HL-60 (cell line): ENCODE measurements at regions not wholly inside any gene's neighbourhood (a gene's known extent, or its start where the extent isn't known, plus 50 kb on each side); places are given as distances from the start of the nearest gene placed in this dataset.
"Not testable (repeated sequence)": the region's sequence is repeated elsewhere in the genome, so short reads cannot be mapped to it uniquely, and the experiment has no call there.

Experiments used
- DNase-seq, 2 experiments: peaks; one replicate each; pipeline ENCODE4 v3.0.0-alpha.2; 2010 to 2020; ENCODE audit warnings: low read depth in 1 of 2, low spot score in 1 of 2
- H3K27ac ChIP-seq: fragments of 250-450 bp; sonication (Bioruptor Pico); replicated peaks from 2 replicates; pipeline ENCODE4 v1.5.1; 2020; ENCODE audit warnings: mild to moderate bottlenecking, moderate library complexity
- H3K27me3 ChIP-seq: fragments of 250-450 bp; sonication (Bioruptor Pico); 2 replicates; pipeline ENCODE4 v1.5.1; 2021; ENCODE audit warnings: mild to moderate bottlenecking, moderate library complexity; ENCODE audit not compliant: insufficient read depth, poor library complexity, severe bottlenecking
- H3K4me3 ChIP-seq: replicated peaks from 2 replicates; pipeline ENCODE4 v1.5.1; 2011; ENCODE audit warnings: mild to moderate bottlenecking, control low read depth, low read length; ENCODE audit not compliant: insufficient read depth
- GABPA ChIP-seq: IDR thresholded peaks from 2 replicates; pipeline ENCODE4 v1.6.1; 2012; ENCODE audit warnings: low read depth
- POLR2AphosphoS5 ChIP-seq: IDR thresholded peaks from 2 replicates; pipeline ENCODE4 v1.6.1; 2012; ENCODE audit warnings: low read depth
- SPI1 ChIP-seq: IDR thresholded peaks from 2 replicates; pipeline ENCODE4 v1.6.1; 2012; ENCODE audit warnings: low read depth, mild to moderate bottlenecking, borderline replicate concordance
- TF ChIP-seq, protein P1 (sequence below): IDR thresholded peaks from 2 replicates; pipeline ENCODE4 v1.6.1; 2012; ENCODE audit warnings: low read depth; ENCODE audit not compliant: insufficient replicate concordance
- TF ChIP-seq, protein P2 (sequence below): IDR thresholded peaks from one replicate; pipeline ENCODE4 v1.5.1; 2011; ENCODE audit warnings: low read length, control low read depth, inconsistent platforms; ENCODE audit not compliant: insufficient read depth

DNA sequence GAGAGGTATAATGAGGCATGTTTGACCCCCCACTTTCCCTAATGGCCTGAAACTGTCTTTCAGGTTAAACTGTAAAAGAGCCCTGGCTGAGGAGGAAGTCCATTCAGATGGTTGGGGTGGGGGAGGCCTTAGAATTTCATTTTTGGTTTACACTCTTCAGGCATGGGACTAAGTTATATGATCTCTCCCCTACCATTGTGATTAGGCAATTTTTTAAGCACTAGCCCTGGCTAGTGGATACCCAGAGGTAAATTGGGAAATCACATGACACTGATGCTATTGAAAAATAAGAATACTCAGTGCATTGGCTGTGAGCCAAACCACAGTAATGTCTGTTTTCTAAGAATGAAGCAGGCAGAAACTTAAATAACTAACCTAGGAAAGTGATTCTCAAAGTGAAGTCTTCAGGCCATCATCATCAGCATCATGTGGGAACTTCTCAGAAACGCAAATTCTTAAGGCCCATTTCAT lies 149.7 kb downstream of the RRAGB start:
- Histone ChIP-seq H3K27ac (no peak overlapping the region), H3K27me3 (no peaks in the 10 kb centered on the region)
- no peak for DNase-seq

DNA sequence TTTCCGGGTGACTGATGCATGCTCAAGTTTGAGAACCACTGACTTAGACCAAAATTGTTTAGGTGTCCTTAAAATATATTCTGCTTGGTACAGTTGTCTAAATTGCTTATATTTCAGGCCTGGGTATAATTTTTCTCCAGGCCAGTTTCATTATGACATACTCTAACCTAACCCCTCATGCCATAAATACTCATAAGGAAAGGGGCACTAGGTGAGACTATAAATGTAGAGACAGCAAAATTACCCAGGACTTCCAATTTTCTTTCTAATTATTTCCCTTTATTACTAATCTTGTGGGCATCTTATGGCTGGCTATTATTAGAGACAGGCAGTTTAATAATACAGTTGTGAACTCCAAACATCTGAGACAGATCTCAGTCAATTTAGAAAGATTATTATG lies 150.2 kb downstream of the RRAGB start:
- TF ChIP-seq, protein P1, sequence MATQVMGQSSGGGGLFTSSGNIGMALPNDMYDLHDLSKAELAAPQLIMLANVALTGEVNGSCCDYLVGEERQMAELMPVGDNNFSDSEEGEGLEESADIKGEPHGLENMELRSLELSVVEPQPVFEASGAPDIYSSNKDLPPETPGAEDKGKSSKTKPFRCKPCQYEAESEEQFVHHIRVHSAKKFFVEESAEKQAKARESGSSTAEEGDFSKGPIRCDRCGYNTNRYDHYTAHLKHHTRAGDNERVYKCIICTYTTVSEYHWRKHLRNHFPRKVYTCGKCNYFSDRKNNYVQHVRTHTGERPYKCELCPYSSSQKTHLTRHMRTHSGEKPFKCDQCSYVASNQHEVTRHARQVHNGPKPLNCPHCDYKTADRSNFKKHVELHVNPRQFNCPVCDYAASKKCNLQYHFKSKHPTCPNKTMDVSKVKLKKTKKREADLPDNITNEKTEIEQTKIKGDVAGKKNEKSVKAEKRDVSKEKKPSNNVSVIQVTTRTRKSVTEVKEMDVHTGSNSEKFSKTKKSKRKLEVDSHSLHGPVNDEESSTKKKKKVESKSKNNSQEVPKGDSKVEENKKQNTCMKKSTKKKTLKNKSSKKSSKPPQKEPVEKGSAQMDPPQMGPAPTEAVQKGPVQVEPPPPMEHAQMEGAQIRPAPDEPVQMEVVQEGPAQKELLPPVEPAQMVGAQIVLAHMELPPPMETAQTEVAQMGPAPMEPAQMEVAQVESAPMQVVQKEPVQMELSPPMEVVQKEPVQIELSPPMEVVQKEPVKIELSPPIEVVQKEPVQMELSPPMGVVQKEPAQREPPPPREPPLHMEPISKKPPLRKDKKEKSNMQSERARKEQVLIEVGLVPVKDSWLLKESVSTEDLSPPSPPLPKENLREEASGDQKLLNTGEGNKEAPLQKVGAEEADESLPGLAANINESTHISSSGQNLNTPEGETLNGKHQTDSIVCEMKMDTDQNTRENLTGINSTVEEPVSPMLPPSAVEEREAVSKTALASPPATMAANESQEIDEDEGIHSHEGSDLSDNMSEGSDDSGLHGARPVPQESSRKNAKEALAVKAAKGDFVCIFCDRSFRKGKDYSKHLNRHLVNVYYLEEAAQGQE: no peak
- TF ChIP-seq SPI1: no peak
- TF ChIP-seq GABPA: no peak
- TF ChIP-seq POLR2AphosphoS5: no peak
- TF ChIP-seq, protein P2, sequence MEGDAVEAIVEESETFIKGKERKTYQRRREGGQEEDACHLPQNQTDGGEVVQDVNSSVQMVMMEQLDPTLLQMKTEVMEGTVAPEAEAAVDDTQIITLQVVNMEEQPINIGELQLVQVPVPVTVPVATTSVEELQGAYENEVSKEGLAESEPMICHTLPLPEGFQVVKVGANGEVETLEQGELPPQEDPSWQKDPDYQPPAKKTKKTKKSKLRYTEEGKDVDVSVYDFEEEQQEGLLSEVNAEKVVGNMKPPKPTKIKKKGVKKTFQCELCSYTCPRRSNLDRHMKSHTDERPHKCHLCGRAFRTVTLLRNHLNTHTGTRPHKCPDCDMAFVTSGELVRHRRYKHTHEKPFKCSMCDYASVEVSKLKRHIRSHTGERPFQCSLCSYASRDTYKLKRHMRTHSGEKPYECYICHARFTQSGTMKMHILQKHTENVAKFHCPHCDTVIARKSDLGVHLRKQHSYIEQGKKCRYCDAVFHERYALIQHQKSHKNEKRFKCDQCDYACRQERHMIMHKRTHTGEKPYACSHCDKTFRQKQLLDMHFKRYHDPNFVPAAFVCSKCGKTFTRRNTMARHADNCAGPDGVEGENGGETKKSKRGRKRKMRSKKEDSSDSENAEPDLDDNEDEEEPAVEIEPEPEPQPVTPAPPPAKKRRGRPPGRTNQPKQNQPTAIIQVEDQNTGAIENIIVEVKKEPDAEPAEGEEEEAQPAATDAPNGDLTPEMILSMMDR: no peak
- Histone ChIP-seq H3K4me3 (no peak overlapping the region), H3K27me3 (no peaks in the 10 kb centered on the region), H3K27ac (no peak overlapping the region)
- DNase-seq: no peak

More for the DNA sequence above, 149.7 kb downstream of the RRAGB start:
- no peak overlapping the region for H3K4me3 ChIP-seq
- TF ChIP-seq, protein P2: no peak
- TF ChIP-seq GABPA: no peak
- TF ChIP-seq, protein P1: no peak
- no peak for TF ChIP-seq POLR2AphosphoS5
- TF ChIP-seq SPI1: no peak

DNA sequence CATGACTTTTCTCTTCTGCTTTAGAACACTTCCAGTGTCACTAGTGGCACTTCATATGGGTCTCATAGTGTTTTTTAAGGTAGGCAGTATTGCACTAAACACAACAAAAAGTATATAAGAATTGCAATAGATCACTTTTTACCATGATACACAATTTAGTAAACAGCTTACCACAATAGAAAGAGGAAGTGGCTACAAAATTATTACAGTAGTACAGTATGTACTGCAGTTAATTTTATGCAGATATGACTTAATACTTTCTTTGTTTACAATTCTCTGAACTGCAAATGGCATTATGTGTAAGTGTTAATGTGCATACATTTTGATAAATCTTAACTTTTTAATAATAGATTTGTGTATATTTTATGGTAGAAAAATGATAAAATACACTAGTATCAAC lies 157.3 kb downstream of the RRAGB start:
- H3K4me3 ChIP-seq: no peak overlapping the region
- no peaks in the 10 kb centered on the region for H3K27me3 ChIP-seq
- TF ChIP-seq, protein P1: no peak
- TF ChIP-seq POLR2AphosphoS5 (no peak), GABPA (no peak), SPI1 (no peak)
- TF ChIP-seq, protein P2: no peak
- no peak overlapping the region for H3K27ac ChIP-seq
- DNase-seq: no peak

DNA sequence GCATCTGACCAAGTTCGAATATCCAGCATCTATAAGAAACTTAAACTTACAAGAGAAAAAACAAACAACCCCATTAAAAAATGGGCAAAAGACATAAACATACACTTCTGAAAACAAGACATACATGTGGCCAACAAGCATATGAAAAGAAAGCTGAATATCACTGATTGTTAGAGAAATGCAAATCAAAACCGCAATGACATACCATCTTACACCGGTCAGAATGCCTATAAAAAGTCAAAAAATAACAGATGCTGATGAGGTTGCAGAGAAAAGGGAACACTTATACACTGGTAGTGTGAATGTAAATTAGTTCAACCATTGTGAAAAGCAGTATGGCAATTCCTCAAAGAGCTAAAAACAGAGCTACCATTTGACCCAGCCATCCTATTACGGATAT lies 166.0 kb downstream of the RRAGB start:
- H3K27ac ChIP-seq, H3K27me3 ChIP-seq, DNase-seq, H3K4me3 ChIP-seq: not testable (repeated sequence)
